Mesenchymal stem cell (in vitro differentiated cells and primary cell): ENCODE measurements at regions not wholly inside any gene's neighbourhood (a gene's known extent, or its start where the extent isn't known, plus 50 kb on each side); places are given as distances from the start of the nearest gene placed in this dataset.

Experiments used
- DNase-seq: peaks from one replicate; pipeline ENCODE4 v3.0.0-alpha.2; 2013
- H2AFZ ChIP-seq: one replicate; pipeline ENCODE4 v1.6.1; 2013; ENCODE audit warnings: low read depth, mild to moderate bottlenecking, control low read depth, inconsistent platforms, low read length, moderate library complexity
- H2AK5ac ChIP-seq: 2 replicates; pipeline ENCODE4 v1.6.1; 2013; ENCODE audit warnings: low read length, moderate library complexity, mild to moderate bottlenecking, inconsistent platforms; ENCODE audit not compliant: severe bottlenecking
- H2BK120ac ChIP-seq: one replicate; pipeline ENCODE4 v1.6.1; 2013; ENCODE audit warnings: low read depth, mild to moderate bottlenecking, inconsistent platforms, low read length, moderate library complexity
- H2BK12ac ChIP-seq, 2 experiments: one replicate each; pipeline ENCODE4 v1.6.1; 2013; ENCODE audit warnings: inconsistent platforms in 2 of 2, low read length in 2 of 2, mild to moderate bottlenecking in 2 of 2, moderate library complexity in 2 of 2, control low read depth in 1 of 2
- H2BK15ac ChIP-seq: one replicate; pipeline ENCODE4 v1.6.1; 2013; ENCODE audit warnings: mild to moderate bottlenecking, low read depth, inconsistent platforms; ENCODE audit not compliant: poor library complexity, severe bottlenecking
- H2BK5ac ChIP-seq: 2 replicates; pipeline ENCODE4 v1.6.1; 2013; ENCODE audit warnings: low read depth, mild to moderate bottlenecking, low read length, control low read depth, inconsistent platforms; ENCODE audit not compliant: poor library complexity, severe bottlenecking
- H3K14ac ChIP-seq, 2 experiments: one replicate each; pipeline ENCODE4 v1.6.1; 2013; ENCODE audit warnings: inconsistent platforms in 2 of 2, low read length in 2 of 2, control low read depth in 1 of 2, mild to moderate bottlenecking in 1 of 2, moderate library complexity in 1 of 2
- H3K18ac ChIP-seq, 2 experiments: one replicate each; pipeline ENCODE4 v1.6.1; 2013; ENCODE audit warnings: inconsistent platforms in 2 of 2, low read length in 2 of 2, control low read depth in 1 of 2, low read depth in 1 of 2, mild to moderate bottlenecking in 1 of 2
- H3K23ac ChIP-seq, 2 experiments: one replicate each; pipeline ENCODE4 v1.6.1; 2013; ENCODE audit warnings: inconsistent platforms in 2 of 2, low read length in 2 of 2, mild to moderate bottlenecking in 2 of 2, moderate library complexity in 2 of 2, control low read depth in 1 of 2
- H3K27ac ChIP-seq: 2 replicates; pipeline ENCODE4 v1.5.1; 2013; ENCODE audit warnings: mild to moderate bottlenecking, moderate library complexity, low read length, control low read depth, inconsistent platforms; ENCODE audit not compliant: poor library complexity, severe bottlenecking
- H3K27me3 ChIP-seq, 2 experiments: 2 replicates each; pipeline versions ENCODE4 v1.6.1 to v1.7.0; 2013; ENCODE audit warnings: low read length in 2 of 2, mild to moderate bottlenecking in 2 of 2, moderate library complexity in 2 of 2, control low read depth in 1 of 2, inconsistent platforms in 1 of 2; ENCODE audit not compliant: control insufficient read depth in 1 of 2, insufficient read depth in 1 of 2
- H3K36me3 ChIP-seq, 2 experiments: 2 replicates each; pipeline versions ENCODE4 v1.6.1 to v1.7.0; 2013; ENCODE audit warnings: low read length in 2 of 2, control low read depth in 1 of 2, inconsistent platforms in 1 of 2, low read depth in 1 of 2, mild to moderate bottlenecking in 1 of 2; ENCODE audit not compliant: insufficient read depth in 2 of 2, control insufficient read depth in 1 of 2
- H3K4ac ChIP-seq, 2 experiments: one replicate each; pipeline ENCODE4 v1.6.1; 2013; ENCODE audit warnings: inconsistent platforms in 2 of 2, low read length in 2 of 2, mild to moderate bottlenecking in 2 of 2, moderate library complexity in 2 of 2, control low read depth in 1 of 2, low read depth in 1 of 2
- H3K4me1 ChIP-seq: 2 replicates; pipeline ENCODE4 v1.6.1; 2013; ENCODE audit warnings: low read depth, low read length, control low read depth; ENCODE audit not compliant: control insufficient read depth, insufficient read depth
- H3K4me2 ChIP-seq: 2 replicates; pipeline ENCODE4 v1.6.1; 2013; ENCODE audit warnings: low read length, mild to moderate bottlenecking, inconsistent platforms; ENCODE audit not compliant: poor library complexity, severe bottlenecking
- H3K4me3 ChIP-seq, 2 experiments: 2 replicates each; pipeline versions ENCODE4 v1.5.1 to v1.7.0; 2013; ENCODE audit warnings: low read length in 2 of 2, mild to moderate bottlenecking in 2 of 2, control low read depth in 1 of 2, low read depth in 1 of 2; ENCODE audit not compliant: insufficient read depth in 1 of 2
- H3K79me1 ChIP-seq: replicated peaks from 2 replicates; pipeline ENCODE4 v1.6.1; 2013; ENCODE audit warnings: mild to moderate bottlenecking, control low read depth, low read length, inconsistent platforms; ENCODE audit not compliant: poor library complexity, severe bottlenecking
- H3K9ac ChIP-seq: 2 replicates; pipeline ENCODE4 v1.7.0; 2013; ENCODE audit warnings: mild to moderate bottlenecking, low read length, moderate library complexity
- H3K9me3 ChIP-seq: 2 replicates; pipeline ENCODE4 v1.7.0; 2013; ENCODE audit warnings: mild to moderate bottlenecking, low read length; ENCODE audit not compliant: control insufficient read depth
- H4K8ac ChIP-seq: one replicate; pipeline ENCODE4 v1.6.1; 2013; ENCODE audit warnings: inconsistent platforms, mild to moderate bottlenecking, low read length, moderate library complexity
- H4K91ac ChIP-seq: one replicate; pipeline ENCODE4 v1.6.1; 2013; ENCODE audit warnings: mild to moderate bottlenecking, low read length, inconsistent platforms
- WGBS: methylation state at CpG from one replicate; pipeline ENCODE4 v1.1.7; 2013; ENCODE audit warnings: mixed read lengths; 5-methylcytosine and 5-hydroxymethylcytosine counted together

- Histone ChIP-seq H3K14ac (no peak overlapping the region), H3K36me3 (no peaks in the 10 kb centered on the region), H4K8ac (no peak overlapping the region), H3K9me3 (no peaks in the 10 kb centered on the region), H4K91ac (no peak overlapping the region), H3K18ac (no peak overlapping the region), H2BK15ac (no peak overlapping the region), H3K23ac (no peak overlapping the region), H2BK5ac (no peak overlapping the region), H2BK12ac (no peak overlapping the region), H3K4me1 (no peaks in the 10 kb centered on the region), H3K79me1 (no peaks in the 10 kb centered on the region), H3K27ac (no peak overlapping the region), H3K27me3 (no peaks in the 10 kb centered on the region), H3K4ac (no peak overlapping the region), H3K4me2 (no peak overlapping the region), H2BK120ac (no peak overlapping the region), H2AK5ac (no peak overlapping the region), H3K9ac (no peak overlapping the region), H3K4me3 (no peak overlapping the region), H2AFZ (no peak overlapping the region)
- DNase-seq, result no peak
- WGBS, result 75% methylated on average over 5 of the region's 5 CpGs
Observed at GRCh38 chr20:52809003-52809402, 163.2 kb upstream of the TSHZ2 start.

GRCh38 chr20:52806918-52807317, 165.2 kb upstream of the TSHZ2 start:
- no peak overlapping the region for H3K4ac ChIP-seq
- no peaks in the 10 kb centered on the region for H3K36me3 ChIP-seq

GRCh38 chr20:52805843-52806242, 166.3 kb upstream of the TSHZ2 start:
- no peak overlapping the region for H2AK5ac ChIP-seq

More at GRCh38 chr20:52806918-52807317, 165.2 kb upstream of the TSHZ2 start:
- no peaks in the 10 kb centered on the region for H3K79me1 ChIP-seq
- H2AFZ ChIP-seq, result no peak overlapping the region
- no peak overlapping the region for H3K9ac ChIP-seq
- H3K27ac ChIP-seq, result no peak overlapping the region
- 82% methylated on average over 4 of the region's 4 CpGs for WGBS
- H3K18ac ChIP-seq, result no peak overlapping the region
- no peaks in the 10 kb centered on the region for H3K9me3 ChIP-seq
- no peaks in the 10 kb centered on the region for H3K27me3 ChIP-seq
- DNase-seq, result no peak
- H2AK5ac ChIP-seq, result no peak overlapping the region
- no peak overlapping the region for H2BK15ac ChIP-seq
- no peaks in the 10 kb centered on the region for H3K4me1 ChIP-seq
- no peak overlapping the region for H3K4me2 ChIP-seq
- no peak overlapping the region for H3K14ac ChIP-seq
- H4K91ac ChIP-seq, result no peak overlapping the region
- no peak overlapping the region for H3K4me3 ChIP-seq
- H2BK12ac ChIP-seq, result no peak overlapping the region
- H3K23ac ChIP-seq, result no peak overlapping the region
- H4K8ac ChIP-seq, result no peak overlapping the region
- no peak overlapping the region for H2BK120ac ChIP-seq
- no peak overlapping the region for H2BK5ac ChIP-seq

DNA sequence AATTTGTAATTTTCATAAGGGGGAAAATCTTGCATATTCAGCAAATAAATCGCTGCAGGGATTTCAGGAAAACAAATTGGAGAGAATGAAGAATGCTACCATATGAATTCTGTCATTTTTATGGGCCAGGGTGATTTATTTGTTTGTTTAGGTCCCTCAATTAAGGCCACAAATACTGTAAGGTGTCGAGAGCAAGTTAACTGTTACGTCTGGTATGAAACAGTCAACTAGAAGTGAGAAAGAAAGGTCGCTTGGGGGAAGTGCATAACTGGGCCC, 166.9 kb upstream of the TSHZ2 start:
- Histone ChIP-seq H3K9me3 (no peaks in the 10 kb centered on the region), H3K23ac (no peak overlapping the region), H2BK5ac (no peak overlapping the region), H2BK120ac (no peak overlapping the region), H3K18ac (no peak overlapping the region), H3K4me1 (no peaks in the 10 kb centered on the region), H3K79me1 (no peaks in the 10 kb centered on the region), H3K27ac (no peak overlapping the region), H4K8ac (no peak overlapping the region), H3K36me3 (no peaks in the 10 kb centered on the region), H3K9ac (no peak overlapping the region), H3K4me3 (no peak overlapping the region), H2AFZ (no peak overlapping the region), H2BK12ac (no peak overlapping the region), H2BK15ac (no peak overlapping the region), H3K27me3 (no peaks in the 10 kb centered on the region), H3K4me2 (no peak overlapping the region), H3K4ac (no peak overlapping the region), H4K91ac (no peak overlapping the region), H2AK5ac (no peak overlapping the region), H3K14ac (no peak overlapping the region)
- WGBS, result 48% methylated on average over 4 of the region's 4 CpGs
- DNase-seq, result no peak

More at GRCh38 chr20:52805843-52806242, 166.3 kb upstream of the TSHZ2 start:
- Histone ChIP-seq H3K79me1 (no peaks in the 10 kb centered on the region), H2AFZ (no peak overlapping the region), H3K9me3 (no peaks in the 10 kb centered on the region), H3K27ac (no peak overlapping the region), H3K27me3 (no peaks in the 10 kb centered on the region), H3K14ac (no peak overlapping the region), H2BK120ac (no peak overlapping the region), H3K4ac (no peak overlapping the region), H3K36me3 (no peaks in the 10 kb centered on the region), H3K4me3 (no peak overlapping the region), H3K4me1 (no peaks in the 10 kb centered on the region), H3K4me2 (no peak overlapping the region), H3K23ac (no peak overlapping the region), H2BK5ac (no peak overlapping the region), H4K91ac (no peak overlapping the region), H4K8ac (no peak overlapping the region), H3K9ac (no peak overlapping the region), H2BK12ac (no peak overlapping the region), H3K18ac (no peak overlapping the region), H2BK15ac (no peak overlapping the region)
- WGBS, result 58% methylated on average over 2 of the region's 2 CpGs
- DNase-seq, result no peak
